Fibroblast of skin of right quadriceps (primary cell): ENCODE measurements at regions not wholly inside any gene's neighbourhood (a gene's known extent, or its start where the extent isn't known, plus 50 kb on each side); places are given as distances from the start of the nearest gene placed in this dataset.

Experiments
- DNase-seq: peaks from one replicate; pipeline ENCODE4 v3.0.0-alpha.2; 2013

GRCh38 chr12:29843036-29843435, 59.3 kb upstream of the TMTC1 start:
- no peak for DNase-seq

DNA sequence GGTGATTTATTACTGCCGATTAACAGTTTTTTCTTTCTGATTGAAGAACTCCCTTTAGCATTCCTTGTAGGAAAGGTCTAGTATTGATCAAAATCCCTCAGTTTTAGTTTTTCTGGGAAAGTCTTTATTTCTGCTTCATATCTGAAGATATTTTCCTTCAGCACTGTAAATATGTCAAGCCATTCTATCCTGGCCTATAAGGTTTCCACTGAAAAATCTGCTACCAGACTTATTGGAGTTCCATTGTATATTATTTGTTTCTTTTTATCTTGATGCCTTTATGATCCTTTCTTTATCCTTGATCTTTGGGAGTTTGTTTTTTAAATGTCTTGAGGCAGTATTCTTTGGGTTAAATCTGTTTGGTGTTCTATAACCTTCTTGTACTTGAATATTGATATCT, 55.0 kb upstream of the TMTC1 start:
- no peak for DNase-seq
